ENCODE measurements at regions not wholly inside any gene's neighbourhood (a gene's known extent, or its start where the extent isn't known, plus 50 kb on each side); places are given as distances from the start of the nearest gene placed in this dataset.

DNA sequence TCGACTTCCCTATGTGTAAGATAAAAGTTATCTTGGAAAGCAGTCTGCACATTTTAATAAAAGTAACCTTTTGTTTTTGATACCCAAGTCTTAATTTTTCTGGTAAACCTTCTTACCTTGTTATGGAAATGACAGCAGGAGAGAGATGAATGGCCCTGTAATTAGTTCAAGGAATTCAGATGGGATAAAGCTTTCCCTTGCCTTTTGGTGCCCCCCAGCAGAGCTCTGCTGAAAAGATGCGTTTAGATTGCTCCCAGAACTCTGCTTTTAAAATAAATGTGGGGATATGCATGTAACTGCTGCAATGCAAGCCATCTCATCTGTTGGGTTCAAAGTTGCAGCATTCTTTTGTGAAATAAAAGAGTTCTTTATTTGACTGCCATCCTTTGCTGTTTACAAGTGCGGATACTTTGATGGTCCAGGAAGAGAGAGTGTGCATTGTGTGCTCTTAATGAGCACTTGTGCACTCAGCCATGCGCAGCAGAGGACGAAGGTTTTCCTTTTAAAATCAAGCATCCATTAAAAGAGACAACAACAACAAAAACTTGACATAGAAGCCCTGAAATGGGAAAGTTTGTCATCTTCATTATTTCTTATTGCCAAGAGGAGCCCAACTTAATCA lies 176.7 kb upstream of the ST6GAL2 start:
- no peaks in the 10 kb centered on the region for H3K36me3 Mint-ChIP-seq
- DNase-seq (no peak), ATAC-seq (no peak)
- POLR2A ChIA-PET: no interaction called here
- no peak overlapping the region for H3K4me3 Mint-ChIP-seq
- no peak overlapping the region for H3K27ac Mint-ChIP-seq
- H3K9me3 Mint-ChIP-seq: peaks cover 0 to 8% (median 0%) of the 10 kb centered on the region in 9 donors
- no peaks in the 10 kb centered on the region for H3K4me1 Mint-ChIP-seq
- peaks cover 0 to 10% (median 0%) of the 10 kb centered on the region in 5 donors for H3K27me3 Mint-ChIP-seq

DNA sequence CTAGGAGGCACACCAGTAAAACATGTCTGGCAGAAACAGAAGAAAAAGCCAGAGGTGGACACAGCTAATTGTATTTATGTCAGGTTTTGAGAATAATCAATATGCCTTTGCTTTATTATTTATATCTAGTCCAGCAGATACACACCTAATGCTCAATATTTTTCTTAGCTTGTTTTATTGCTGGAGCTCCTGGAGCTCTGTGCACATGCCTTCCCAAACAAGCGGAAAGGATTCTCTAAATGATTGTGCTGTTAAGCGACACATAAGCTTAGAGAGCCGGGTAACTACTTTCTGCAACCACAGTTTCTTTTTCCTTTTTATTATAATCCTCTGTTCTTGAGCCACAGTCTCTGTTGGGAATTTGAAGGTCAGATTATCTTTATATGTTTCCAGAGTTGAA lies 177.3 kb upstream of the ST6GAL2 start:
- Mint-ChIP-seq H3K4me1 (no peaks in the 10 kb centered on the region), H3K27me3 (peaks cover 0 to 10% (median 0%) of the 10 kb centered on the region in 5 donors), H3K27ac (no peak overlapping the region), H3K9me3 (peaks cover 0 to 8% (median 0%) of the 10 kb centered on the region in 9 donors), H3K4me3 (no peak overlapping the region), H3K36me3 (no peaks in the 10 kb centered on the region)
- ATAC-seq (no peak), DNase-seq (no peak)
- POLR2A ChIA-PET: no interaction called here

DNA sequence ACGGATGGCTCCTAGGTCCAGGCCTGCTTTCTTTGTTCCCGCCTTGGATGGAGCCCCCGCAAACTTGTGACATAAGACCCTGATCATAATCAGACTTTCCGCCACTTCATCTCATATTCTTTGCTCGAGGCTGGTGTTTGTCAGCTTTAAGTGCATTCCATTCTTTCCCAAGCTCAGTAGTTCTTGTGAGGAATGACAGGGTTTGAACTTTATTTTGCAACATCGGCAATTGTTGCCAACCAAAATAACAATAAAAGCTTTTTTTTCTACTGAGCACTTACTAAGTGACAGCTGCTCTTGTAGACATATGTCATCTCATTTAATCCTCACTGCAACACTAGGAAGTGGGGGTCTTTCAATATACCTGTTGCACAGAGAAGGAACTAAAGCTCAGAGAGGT lies 178.8 kb upstream of the ST6GAL2 start:
- no peak overlapping the region for H3K4me3 Mint-ChIP-seq
- peaks cover 0 to 11% (median 0%) of the 10 kb centered on the region in 5 donors for H3K27me3 Mint-ChIP-seq
- peaks cover 0 to 5% (median 0%) of the 10 kb centered on the region in 9 donors for H3K9me3 Mint-ChIP-seq
- H3K4me1 Mint-ChIP-seq: no peaks in the 10 kb centered on the region
- DNase-seq (no peak), ATAC-seq (no peak)
- H3K36me3 Mint-ChIP-seq: no peaks in the 10 kb centered on the region
- H3K27ac Mint-ChIP-seq: no peak overlapping the region
- POLR2A ChIA-PET: no interaction called here

DNA sequence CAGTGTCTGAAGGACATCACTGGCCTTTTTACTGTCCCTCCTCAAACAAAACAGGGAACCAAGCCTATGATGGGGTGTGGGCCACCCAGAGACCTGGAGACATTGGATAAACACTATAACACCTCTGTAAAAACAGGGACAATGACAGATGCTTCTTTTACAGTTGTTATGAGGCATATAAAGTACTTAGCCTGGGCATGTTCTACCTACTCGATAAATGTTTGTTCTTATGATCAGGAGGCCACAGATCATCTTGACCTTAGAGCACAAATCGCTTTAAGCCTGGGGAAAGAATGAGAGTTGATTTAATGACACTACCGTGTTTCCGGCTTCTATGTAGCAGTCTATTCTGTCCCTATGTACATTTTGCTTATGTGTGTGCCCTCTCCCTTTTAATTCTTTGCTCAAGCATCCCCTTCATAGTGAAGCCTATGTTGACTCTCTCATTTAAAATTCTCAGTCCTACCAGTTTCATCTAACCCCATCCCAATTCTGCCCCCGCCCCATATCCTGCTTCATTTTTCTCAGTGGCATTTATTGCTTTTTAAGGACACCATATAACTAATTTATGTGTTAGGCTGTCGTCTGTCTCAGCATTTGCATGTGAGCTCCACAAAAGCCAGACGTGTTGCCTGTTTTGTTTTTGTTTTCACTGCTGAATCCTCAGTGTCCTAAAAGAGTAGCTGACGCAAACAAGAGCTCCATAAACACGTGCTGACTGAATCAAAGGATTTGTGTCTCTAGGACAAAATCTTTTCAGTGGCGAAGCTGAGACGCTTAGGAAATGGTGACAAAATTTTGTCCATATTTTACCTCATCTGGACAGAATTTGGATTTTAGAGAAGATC lies 182.3 kb upstream of the ST6GAL2 start:
- H3K4me1 Mint-ChIP-seq: no peaks in the 10 kb centered on the region
- H3K27ac Mint-ChIP-seq: no peak overlapping the region
- peaks cover 0 to 6% (median 0%) of the 10 kb centered on the region in 9 donors for H3K9me3 Mint-ChIP-seq
- no peak for ATAC-seq
- H3K4me3 Mint-ChIP-seq: no peak overlapping the region
- peaks cover 0 to 11% (median 2%) of the 10 kb centered on the region in 5 donors for H3K27me3 Mint-ChIP-seq
- POLR2A ChIA-PET: no interaction called here
- DNase-seq: no peak
- no peaks in the 10 kb centered on the region for H3K36me3 Mint-ChIP-seq

DNA sequence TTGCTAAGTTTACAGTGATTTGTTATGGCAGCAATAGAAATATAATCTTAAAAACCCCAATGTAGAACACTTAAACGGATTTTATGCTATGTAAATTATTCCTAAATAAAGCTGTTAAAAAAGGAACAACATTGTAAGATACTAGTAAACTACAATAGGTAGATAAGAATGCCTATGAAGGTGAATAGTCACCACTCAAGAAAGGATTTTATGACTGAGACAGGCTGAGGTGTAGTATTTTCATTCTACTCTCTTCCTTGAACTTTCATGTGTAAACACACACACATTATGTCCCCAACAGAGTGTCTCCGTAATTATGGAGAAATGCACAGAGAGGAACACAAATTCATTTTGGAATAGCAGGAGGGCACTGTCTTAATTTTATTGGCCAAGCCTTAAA lies 183.9 kb upstream of the ST6GAL2 start:
- Mint-ChIP-seq H3K27me3 (peaks cover 0 to 11% (median 2%) of the 10 kb centered on the region in 5 donors), H3K27ac (no peak overlapping the region), H3K36me3 (no peaks in the 10 kb centered on the region), H3K4me1 (no peaks in the 10 kb centered on the region), H3K4me3 (no peak overlapping the region), H3K9me3 (peaks cover 0 to 6% (median 0%) of the 10 kb centered on the region in 9 donors)
- DNase-seq (no peak), ATAC-seq (no peak)
- POLR2A ChIA-PET: no interaction called here

DNA sequence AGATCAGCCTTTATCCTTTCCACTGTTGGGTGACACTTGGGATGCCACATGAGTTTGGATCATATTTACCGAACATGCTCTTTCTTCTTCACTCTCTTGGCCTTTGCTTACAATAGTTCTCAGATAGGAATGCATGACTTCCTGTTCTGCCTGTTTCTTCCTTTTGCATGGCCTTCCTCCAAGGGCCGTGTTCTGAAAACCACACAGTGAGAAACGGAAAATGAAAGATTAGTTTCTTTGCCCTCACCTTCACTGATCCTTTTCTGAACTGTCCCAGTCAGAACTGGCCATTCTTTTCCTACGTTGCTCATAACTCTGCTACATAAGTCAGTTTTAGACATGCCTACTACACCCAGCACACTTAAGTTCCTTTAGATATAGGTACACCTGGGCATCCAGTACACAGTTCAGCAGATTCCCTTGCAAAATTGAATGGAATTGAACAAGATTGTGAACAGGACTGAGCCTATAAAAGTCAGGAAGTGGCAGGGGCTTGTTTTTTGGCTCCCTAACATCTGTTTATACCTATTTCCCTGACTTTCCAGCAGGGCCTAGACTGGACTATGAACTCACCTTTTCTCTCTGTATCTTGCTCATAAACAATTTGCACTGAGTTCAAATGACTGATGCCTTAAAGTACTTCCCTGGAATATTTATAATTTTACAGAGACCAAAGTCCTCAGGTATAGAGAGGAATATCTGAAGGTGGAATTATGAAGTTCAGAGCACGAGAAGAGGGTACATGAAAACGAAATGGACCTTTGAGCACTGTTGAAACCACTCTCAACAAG lies 186.4 kb upstream of the ST6GAL2 start:
- no peak for ATAC-seq
- POLR2A ChIA-PET: no interaction called here
- H3K36me3 Mint-ChIP-seq: no peaks in the 10 kb centered on the region
- H3K9me3 Mint-ChIP-seq: peaks cover 0 to 4% (median 0%) of the 10 kb centered on the region in 9 donors
- H3K4me3 Mint-ChIP-seq: no peak overlapping the region
- H3K27ac Mint-ChIP-seq: no peak overlapping the region
- no peak for DNase-seq
- peaks cover 0 to 11% (median 2%) of the 10 kb centered on the region in 5 donors for H3K27me3 Mint-ChIP-seq
- no peaks in the 10 kb centered on the region for H3K4me1 Mint-ChIP-seq

DNA sequence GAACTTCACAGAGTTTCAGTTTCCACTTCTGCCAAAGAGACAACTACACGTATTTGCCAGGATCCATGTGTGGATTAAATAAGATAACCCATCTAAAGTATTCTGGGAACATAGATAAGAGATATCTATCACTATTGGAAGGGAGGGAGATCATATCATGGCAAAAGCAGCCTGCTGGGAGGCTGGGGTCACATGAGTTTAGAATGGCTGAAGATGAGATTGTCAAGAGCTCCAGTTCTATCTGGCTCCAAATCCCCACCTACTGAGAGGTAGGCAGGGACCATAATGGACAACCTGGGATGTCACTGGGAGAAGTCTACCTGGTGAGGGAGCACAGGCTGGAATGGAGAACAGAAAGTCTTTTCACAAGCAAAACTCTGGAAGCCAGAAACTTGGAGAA lies 192.6 kb upstream of the ST6GAL2 start:
- Mint-ChIP-seq H3K4me3 (no peak overlapping the region), H3K4me1 (no peaks in the 10 kb centered on the region), H3K36me3 (no peaks in the 10 kb centered on the region), H3K27ac (no peak overlapping the region), H3K27me3 (peaks cover 0 to 8% (median 5%) of the 10 kb centered on the region in 5 donors), H3K9me3 (peaks cover 0 to 6% (median 0%) of the 10 kb centered on the region in 9 donors)
- ATAC-seq: no peak
- POLR2A ChIA-PET: no interaction called here
- no peak for DNase-seq

DNA sequence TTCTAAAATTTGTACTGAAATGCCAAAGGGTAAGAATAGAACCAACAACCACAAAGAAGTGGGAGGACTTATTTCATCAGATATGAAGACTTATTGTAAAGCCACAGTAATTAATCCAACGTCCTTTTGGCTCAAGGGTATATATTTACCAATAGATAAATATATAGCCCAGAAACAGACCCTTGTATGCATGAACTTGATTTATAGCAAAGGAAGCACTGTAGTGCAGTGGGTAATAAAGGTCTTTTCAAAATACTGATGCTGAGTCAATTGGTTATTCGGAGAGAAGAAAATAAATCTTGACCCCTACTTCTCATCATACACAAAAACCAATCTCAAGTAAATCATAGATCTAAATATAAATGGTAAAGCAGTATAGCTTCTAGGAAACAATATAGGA lies 200.5 kb upstream of the ST6GAL2 start:
- H3K9me3 Mint-ChIP-seq: peaks cover 0 to 9% (median 0%) of the 10 kb centered on the region in 9 donors
- no peaks in the 10 kb centered on the region for H3K36me3 Mint-ChIP-seq

DNA sequence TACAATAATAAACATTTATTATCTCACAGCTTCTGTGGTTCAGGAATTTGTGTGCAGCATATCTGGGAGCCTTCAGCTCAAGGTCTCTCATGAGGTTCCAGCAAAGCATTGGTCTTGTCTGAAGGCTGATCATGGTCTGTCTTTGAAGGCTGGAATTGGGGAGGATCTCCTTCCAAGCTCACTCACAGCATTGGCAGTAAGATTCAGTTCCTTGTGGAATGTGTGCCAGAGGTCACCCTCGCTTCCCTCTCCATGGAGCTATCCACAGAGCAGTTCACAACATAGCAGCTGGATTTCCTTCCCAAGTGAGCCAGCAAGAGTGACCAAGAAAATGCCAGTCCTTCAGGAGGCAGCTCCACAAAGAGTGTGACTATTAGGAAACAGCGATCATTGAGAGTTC lies 202.2 kb upstream of the ST6GAL2 start:
- DNase-seq (no peak), ATAC-seq (no peak)
- POLR2A ChIA-PET: no interaction called here
- Mint-ChIP-seq H3K27me3 (no peaks in the 10 kb centered on the region), H3K4me3 (no peak overlapping the region), H3K9me3 (peaks cover 0 to 9% (median 0%) of the 10 kb centered on the region in 9 donors), H3K36me3 (no peaks in the 10 kb centered on the region), H3K27ac (no peak overlapping the region), H3K4me1 (no peaks in the 10 kb centered on the region)

More for the DNA sequence above, 200.5 kb upstream of the ST6GAL2 start:
- POLR2A ChIA-PET: interaction anchor here (0.7 kb wide), 1 partner anchor 10 kb away, joined by 3 read pairs; no protein-coding TSS in a partner anchor
- H3K4me3 Mint-ChIP-seq: no peak overlapping the region
- H3K27me3 Mint-ChIP-seq: no peaks in the 10 kb centered on the region
- H3K4me1 Mint-ChIP-seq: no peaks in the 10 kb centered on the region
- no peak for DNase-seq
- no peak for ATAC-seq
- H3K27ac Mint-ChIP-seq: no peak overlapping the region

DNA sequence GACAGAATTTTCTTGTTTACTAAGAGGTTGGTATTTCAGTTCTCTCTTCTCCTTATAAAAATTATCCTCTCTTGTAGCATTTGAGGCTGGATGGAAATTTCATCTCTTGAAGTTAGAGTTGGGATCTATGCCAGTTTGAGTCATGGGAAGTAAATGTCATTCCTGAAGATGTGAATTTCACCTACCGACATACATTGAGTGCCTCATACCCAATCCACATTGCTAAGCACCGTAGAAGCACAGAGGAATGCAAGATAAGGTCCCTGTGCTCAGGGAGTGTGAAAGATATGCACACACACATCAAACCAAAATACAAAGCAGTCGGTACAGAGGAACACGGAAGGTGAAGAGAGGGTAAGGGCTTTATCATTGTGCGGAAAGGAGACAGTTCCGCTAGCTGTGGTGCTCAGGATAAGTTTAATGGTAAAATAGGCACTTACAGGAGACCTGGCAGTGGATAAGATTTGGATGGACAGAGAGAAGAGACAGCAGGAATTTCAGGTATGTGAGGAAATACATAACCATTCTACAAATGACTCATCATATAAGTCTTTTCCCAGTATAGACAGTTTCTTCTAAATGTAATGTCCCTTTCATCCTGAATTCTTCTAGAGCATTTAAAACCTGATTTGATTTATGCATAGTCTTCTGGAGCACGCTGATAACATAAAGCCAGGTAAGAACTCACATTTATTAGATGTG lies 205.3 kb upstream of the ST6GAL2 start:
- H3K27me3 Mint-ChIP-seq: peaks cover 0 to 3% (median 0%) of the 10 kb centered on the region in 5 donors
- H3K27ac Mint-ChIP-seq: no peak overlapping the region
- POLR2A ChIA-PET: no interaction called here
- no peak overlapping the region for H3K4me3 Mint-ChIP-seq
- no peaks in the 10 kb centered on the region for H3K4me1 Mint-ChIP-seq
- peaks cover 0 to 9% (median 0%) of the 10 kb centered on the region in 9 donors for H3K9me3 Mint-ChIP-seq
- no peak for DNase-seq
- no peaks in the 10 kb centered on the region for H3K36me3 Mint-ChIP-seq
- no peak for ATAC-seq

DNA sequence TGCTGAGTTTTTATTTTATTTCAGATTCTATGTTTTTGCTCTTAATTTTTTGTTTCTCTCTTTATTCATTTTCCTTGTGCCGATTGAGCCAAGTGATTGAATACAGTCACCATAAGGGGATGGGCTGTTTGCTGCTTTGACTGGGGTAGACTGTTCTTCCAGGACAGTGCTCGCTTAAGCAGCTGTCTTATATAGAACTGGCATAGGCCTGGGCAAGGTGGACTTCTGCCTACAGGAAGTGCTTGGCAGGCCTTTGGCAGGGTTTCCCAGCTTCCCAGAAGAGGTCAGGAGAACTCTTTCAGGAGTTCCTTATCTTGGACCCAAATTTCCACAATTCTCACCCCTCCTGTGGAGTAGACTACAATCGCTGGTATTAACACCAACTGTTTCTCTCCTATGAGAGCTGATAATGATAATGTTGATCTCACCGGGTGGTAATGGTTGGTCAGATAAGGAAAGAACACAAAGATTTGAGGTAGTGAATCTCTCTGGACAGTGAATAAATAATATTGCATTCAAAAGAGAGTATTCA lies 207.5 kb upstream of the ST6GAL2 start:
- Mint-ChIP-seq H3K9me3 (peaks cover 0 to 9% (median 0%) of the 10 kb centered on the region in 9 donors), H3K4me1 (no peaks in the 10 kb centered on the region), H3K27me3 (peaks cover 0 to 3% (median 0%) of the 10 kb centered on the region in 5 donors), H3K27ac (no peak overlapping the region), H3K36me3 (no peaks in the 10 kb centered on the region), H3K4me3 (no peak overlapping the region)
- POLR2A ChIA-PET: no interaction called here
- DNase-seq (no peak), ATAC-seq (no peak)

DNA sequence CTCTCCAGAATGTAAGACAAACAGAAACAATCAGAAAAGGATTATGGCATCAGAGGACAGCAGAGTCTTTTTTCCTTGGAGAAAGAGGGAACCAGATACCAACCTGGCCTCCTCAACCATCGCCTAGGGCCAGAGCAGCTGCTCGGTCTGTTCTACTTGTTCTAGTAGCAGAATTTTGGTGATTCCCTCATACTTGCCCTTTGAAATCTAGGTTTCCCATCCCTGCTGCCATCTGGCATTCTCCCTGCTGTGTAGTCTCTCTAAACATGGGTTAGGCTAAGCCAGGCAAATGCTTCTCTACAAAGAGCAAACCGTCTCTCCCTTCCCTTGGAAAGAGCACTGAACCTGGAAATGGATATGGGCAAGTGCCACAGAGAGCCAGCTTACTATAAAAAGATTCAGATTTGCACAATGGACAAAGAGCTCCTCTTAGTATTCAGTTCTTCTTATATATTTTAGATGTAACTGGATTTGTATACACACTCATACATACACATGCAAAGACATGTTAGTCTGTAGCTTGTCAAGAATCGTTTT lies 208.6 kb upstream of the ST6GAL2 start:
- Mint-ChIP-seq H3K36me3 (no peaks in the 10 kb centered on the region), H3K27ac (no peak overlapping the region), H3K4me1 (no peaks in the 10 kb centered on the region), H3K9me3 (peaks cover 0 to 9% (median 0%) of the 10 kb centered on the region in 9 donors), H3K4me3 (no peak overlapping the region), H3K27me3 (peaks cover 0 to 3% (median 0%) of the 10 kb centered on the region in 5 donors)
- POLR2A ChIA-PET: no interaction called here
- ATAC-seq: no peak
- DNase-seq: no peak

Measured in naive thymus-derived CD8-positive, alpha-beta T cell (primary cell).